Thyroid gland (tissue), 4 donors: ENCODE measurements at regions not wholly inside any gene's neighbourhood (a gene's known extent, or its start where the extent isn't known, plus 50 kb on each side); places are given as distances from the start of the nearest gene placed in this dataset.
"Not testable (repeated sequence)": the region's sequence is repeated elsewhere in the genome, so short reads cannot be mapped to it uniquely, and the experiment has no call there.

Experiments
- DNase-seq, 2 donors: peaks; one replicate each; pipeline ENCODE4 v3.0.0-alpha.2; 2019
- H3K27ac ChIP-seq, 3 donors: fragments of 200-600 bp; sonication (generic); 1 replicate in 2 of 3; 2 replicates in 1 of 3; pipeline ENCODE4 v1.5.1; 2016 to 2019; ENCODE audit warnings: mild to moderate bottlenecking in 1 of 3, moderate library complexity in 1 of 3
- H3K27me3 ChIP-seq: fragments of 200-600 bp; sonication (generic); one replicate; pipeline ENCODE4 v1.5.1; 2019
- H3K36me3 ChIP-seq, 2 donors: fragments of 200-600 bp; sonication (generic); one replicate each; pipeline ENCODE4 v1.5.1; 2016 to 2019
- H3K4me1 ChIP-seq, 2 donors: fragments of 200-600 bp; sonication (generic); one replicate each; pipeline ENCODE4 v1.5.1; 2017 to 2019
- H3K4me3 ChIP-seq, 3 donors: fragments of 200-600 bp; sonication (generic); replicated peaks in 1 of 3; 1 replicate in 2 of 3; 2 replicates in 1 of 3; pipeline ENCODE4 v1.5.1; 2016; ENCODE audit warnings: mild to moderate bottlenecking in 1 of 3
- H3K9me3 ChIP-seq: fragments of 200-600 bp; sonication (generic); one replicate; pipeline ENCODE4 v1.5.1; 2017
- CTCF ChIP-seq, 6 experiments: fragments of 200-600 bp in 3 of 6; fragments of 450-650 bp in 3 of 6; sonication (generic) in 3 of 6; IDR thresholded peaks; one replicate each; pipeline ENCODE4 v1.5.1; 2016 to 2019; ENCODE audit warnings: antibody characterized with exemption in 6 of 6, mild to moderate bottlenecking in 2 of 6, inconsistent platforms in 1 of 6, moderate library complexity in 1 of 6
- POLR2A ChIP-seq, 2 donors: fragments of 450-650 bp; IDR thresholded peaks; one replicate each; pipeline ENCODE4 v1.6.1; 2017; ENCODE audit warnings: antibody characterized with exemption in 2 of 2, mild to moderate bottlenecking in 2 of 2, moderate library complexity in 1 of 2
- WGBS, 2 donors: methylation state at CpG; one replicate each; pipeline ENCODE4 v1.1.5; 2017; 5-methylcytosine and 5-hydroxymethylcytosine counted together
- intact Hi-C: fragments of 100-400 bp; cut with DNase I; formaldehyde crosslinking; loops from one replicate; pipeline ENCODE4 v1.15.1; 2023

GRCh38 chr19:31883296-31883990, 462.0 kb upstream of the ZNF507 start:
- H3K9me3 ChIP-seq, result no peaks in the 10 kb centered on the region
- 81 to 90% methylated on average over 17 of the region's 17 CpGs for WGBS, 2 donors
- no peaks in the 10 kb centered on the region for H3K4me1 ChIP-seq
- intact Hi-C loops, result no loop called here
- H3K4me3 ChIP-seq, result no peak overlapping the region
- no peaks in the 10 kb centered on the region for H3K36me3 ChIP-seq
- DNase-seq, result no peak
- H3K27ac ChIP-seq, result no peak overlapping the region
- no peak for TF ChIP-seq POLR2A (IDR thresholded peaks at IDR 0.05)
- TF ChIP-seq CTCF (IDR thresholded peaks at IDR 0.05), result no peak
- H3K27me3 ChIP-seq, result no peaks in the 10 kb centered on the region

DNA sequence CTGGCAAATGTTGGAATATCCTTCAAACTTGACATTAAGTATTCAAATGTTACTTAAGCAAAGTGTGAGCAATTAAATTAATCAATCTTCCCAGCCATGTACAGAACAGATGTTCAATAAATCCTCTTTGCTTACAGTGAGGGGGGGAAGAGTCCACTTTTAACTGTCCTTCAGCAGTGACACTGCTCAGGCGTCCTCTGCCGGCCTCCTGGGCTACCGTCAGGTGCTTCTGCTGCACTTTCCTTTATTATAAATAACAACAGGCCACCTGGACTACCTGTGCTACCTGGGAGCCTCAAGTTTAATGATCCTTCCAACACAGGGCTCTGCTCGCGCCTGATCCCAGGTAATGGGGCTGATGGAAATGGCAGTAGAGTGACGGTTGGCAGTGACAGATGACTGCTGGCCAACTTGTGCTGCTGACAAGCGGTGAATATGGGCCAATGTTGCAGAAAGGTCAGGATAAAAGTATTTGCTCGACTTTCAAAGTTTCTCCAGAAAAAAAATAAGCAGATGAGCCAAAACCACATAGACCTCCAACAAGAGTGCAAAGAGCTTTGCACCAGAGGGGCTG, 460.0 kb upstream of the ZNF507 start:
- Histone ChIP-seq H3K27me3 (no peaks in the 10 kb centered on the region), H3K4me3 (no peak overlapping the region), H3K9me3 (no peaks in the 10 kb centered on the region), H3K27ac (no peak overlapping the region), H3K36me3 (no peaks in the 10 kb centered on the region), H3K4me1 (no peaks in the 10 kb centered on the region)
- DNase-seq, result no peak
- 74 to 91% methylated on average over 8 of the region's 8 CpGs for WGBS, 2 donors
- intact Hi-C loops, result no loop called here
- TF ChIP-seq CTCF (IDR thresholded peaks at IDR 0.05), result no peak
- no peak for TF ChIP-seq POLR2A (IDR thresholded peaks at IDR 0.05)

- H3K27ac ChIP-seq, result no peak overlapping the region
- DNase-seq, result no peak
- no peak for TF ChIP-seq POLR2A (IDR thresholded peaks at IDR 0.05)
- TF ChIP-seq CTCF (IDR thresholded peaks at IDR 0.05), result no peak
- H3K27me3 ChIP-seq, result no peaks in the 10 kb centered on the region
- H3K9me3 ChIP-seq, result no peaks in the 10 kb centered on the region
- H3K4me1 ChIP-seq, result no peaks in the 10 kb centered on the region
- H3K4me3 ChIP-seq, result no peak overlapping the region
- intact Hi-C loops, result no loop called here
- WGBS, 2 donors, result 84 to 89% methylated on average over 9 of the region's 9 CpGs
- no peaks in the 10 kb centered on the region for H3K36me3 ChIP-seq
These were observed 455.2 kb upstream of the ZNF507 start for GRCh38 chr19:31890230-31890629.

- no peaks in the 10 kb centered on the region for H3K4me1 ChIP-seq
- no peaks in the 10 kb centered on the region for H3K9me3 ChIP-seq
- no peak for DNase-seq
- H3K36me3 ChIP-seq, result no peaks in the 10 kb centered on the region
- H3K27ac ChIP-seq, result no peak overlapping the region
- TF ChIP-seq POLR2A (IDR thresholded peaks at IDR 0.05) (no peak), CTCF (IDR thresholded peaks at IDR 0.05) (no peak)
- WGBS, 2 donors, result 63% methylated on average over 2 of the region's 2 CpGs
- no peaks in the 10 kb centered on the region for H3K27me3 ChIP-seq
- no peak overlapping the region for H3K4me3 ChIP-seq
- intact Hi-C loops, result no loop called here
These were observed 453.4 kb upstream of the ZNF507 start for GRCh38 chr19:31892060-31892459.

- WGBS, 2 donors, result 90 to 92% methylated on average over 4 of the region's 4 CpGs
- H3K4me1 ChIP-seq, H3K9me3 ChIP-seq, H3K4me3 ChIP-seq, intact Hi-C loops, DNase-seq, H3K36me3 ChIP-seq, H3K27ac ChIP-seq, H3K27me3 ChIP-seq: not testable (repeated sequence)
These were observed 451.9 kb upstream of the ZNF507 start for GRCh38 chr19:31893491-31893890.
